ENCODE measurements at regions not wholly inside any gene's neighbourhood (a gene's known extent, or its start where the extent isn't known, plus 50 kb on each side); places are given as distances from the start of the nearest gene placed in this dataset.

- Mint-ChIP-seq H3K4me3 (ENCODE audit: low read depth) (no peak overlapping the region), H3K4me1 (ENCODE audit: low read depth) (no peaks in the 10 kb centered on the region), H3K36me3 (ENCODE audit: low read depth) (no peaks in the 10 kb centered on the region), H3K27me3 (ENCODE audit: low read depth) (no peaks in the 10 kb centered on the region), H3K9me3 (no peaks in the 10 kb centered on the region), H3K27ac (no peak overlapping the region)
- no peak for DNase-seq (ENCODE audit: low spot score)
- intact Hi-C loops (cut with micrococcal nuclease) = no loop called here
These were observed 735.4 kb upstream of the FANCL start for GRCh38 chr2:58976375-58977071.

- Mint-ChIP-seq H3K4me3 (ENCODE audit: low read depth) (no peak overlapping the region), H3K27me3 (ENCODE audit: low read depth) (no peaks in the 10 kb centered on the region), H3K27ac (no peak overlapping the region), H3K36me3 (ENCODE audit: low read depth) (no peaks in the 10 kb centered on the region), H3K9me3 (no peaks in the 10 kb centered on the region), H3K4me1 (ENCODE audit: low read depth) (no peaks in the 10 kb centered on the region)
- intact Hi-C loops (cut with micrococcal nuclease) = no loop called here
- no peak for DNase-seq (ENCODE audit: low spot score)
These were observed 733.8 kb upstream of the FANCL start for GRCh38 chr2:58974881-58975280.

- intact Hi-C loops (cut with micrococcal nuclease) = no loop called here
- Mint-ChIP-seq H3K27me3 (ENCODE audit: low read depth) (no peaks in the 10 kb centered on the region), H3K27ac (no peak overlapping the region)
These were observed 733.3 kb upstream of the FANCL start for GRCh38 chr2:58974426-58974825.

GRCh38 chr2:58973811-58974281 lies 732.7 kb upstream of the FANCL start:
- H3K9me3 Mint-ChIP-seq = no peaks in the 10 kb centered on the region
- no peak overlapping the region for H3K27ac Mint-ChIP-seq
- no peaks in the 10 kb centered on the region for H3K36me3 Mint-ChIP-seq (ENCODE audit: low read depth)
- intact Hi-C loops (cut with micrococcal nuclease) = no loop called here
- no peak overlapping the region for H3K4me3 Mint-ChIP-seq (ENCODE audit: low read depth)
- no peaks in the 10 kb centered on the region for H3K4me1 Mint-ChIP-seq (ENCODE audit: low read depth)
- H3K27me3 Mint-ChIP-seq (ENCODE audit: low read depth) = no peaks in the 10 kb centered on the region
- no peak for DNase-seq (ENCODE audit: low spot score)

More at GRCh38 chr2:58974426-58974825, 733.3 kb upstream of the FANCL start:
- no peak for DNase-seq (ENCODE audit: low spot score)
- no peaks in the 10 kb centered on the region for H3K4me1 Mint-ChIP-seq (ENCODE audit: low read depth)
- no peaks in the 10 kb centered on the region for H3K36me3 Mint-ChIP-seq (ENCODE audit: low read depth)
- no peak overlapping the region for H3K4me3 Mint-ChIP-seq (ENCODE audit: low read depth)
- no peaks in the 10 kb centered on the region for H3K9me3 Mint-ChIP-seq

GRCh38 chr2:58972737-58973136 lies 731.6 kb upstream of the FANCL start:
- no peaks in the 10 kb centered on the region for H3K9me3 Mint-ChIP-seq
- intact Hi-C loops (cut with micrococcal nuclease) = no loop called here
- DNase-seq (ENCODE audit: low spot score) = no peak
- H3K4me1 Mint-ChIP-seq (ENCODE audit: low read depth) = no peaks in the 10 kb centered on the region
- no peak overlapping the region for H3K27ac Mint-ChIP-seq
- H3K36me3 Mint-ChIP-seq (ENCODE audit: low read depth) = no peaks in the 10 kb centered on the region
- no peak overlapping the region for H3K4me3 Mint-ChIP-seq (ENCODE audit: low read depth)
- no peaks in the 10 kb centered on the region for H3K27me3 Mint-ChIP-seq (ENCODE audit: low read depth)

GRCh38 chr2:58971511-58972360 lies 730.6 kb upstream of the FANCL start:
- no peak overlapping the region for H3K27ac Mint-ChIP-seq
- H3K4me1 Mint-ChIP-seq (ENCODE audit: low read depth) = no peaks in the 10 kb centered on the region
- H3K27me3 Mint-ChIP-seq (ENCODE audit: low read depth) = no peaks in the 10 kb centered on the region
- intact Hi-C loops (cut with micrococcal nuclease) = no loop called here
- DNase-seq (ENCODE audit: low spot score) = no peak
- no peaks in the 10 kb centered on the region for H3K36me3 Mint-ChIP-seq (ENCODE audit: low read depth)
- H3K9me3 Mint-ChIP-seq = no peaks in the 10 kb centered on the region
- no peak overlapping the region for H3K4me3 Mint-ChIP-seq (ENCODE audit: low read depth)

GRCh38 chr2:58970365-58970764 lies 729.2 kb upstream of the FANCL start:
- Mint-ChIP-seq H3K36me3 (ENCODE audit: low read depth) (no peaks in the 10 kb centered on the region), H3K27me3 (ENCODE audit: low read depth) (no peaks in the 10 kb centered on the region), H3K4me1 (ENCODE audit: low read depth) (no peaks in the 10 kb centered on the region), H3K4me3 (ENCODE audit: low read depth) (no peak overlapping the region), H3K27ac (no peak overlapping the region), H3K9me3 (no peaks in the 10 kb centered on the region)
- DNase-seq (ENCODE audit: low spot score) = no peak
- intact Hi-C loops (cut with micrococcal nuclease) = no loop called here

- Mint-ChIP-seq H3K36me3 (ENCODE audit: low read depth) (no peaks in the 10 kb centered on the region), H3K4me1 (ENCODE audit: low read depth) (no peaks in the 10 kb centered on the region), H3K27ac (no peak overlapping the region), H3K27me3 (ENCODE audit: low read depth) (no peaks in the 10 kb centered on the region), H3K4me3 (ENCODE audit: low read depth) (no peak overlapping the region), H3K9me3 (no peaks in the 10 kb centered on the region)
- DNase-seq (ENCODE audit: low spot score) = no peak
- intact Hi-C loops (cut with micrococcal nuclease) = no loop called here
These were observed 727.8 kb upstream of the FANCL start for GRCh38 chr2:58968885-58969284.

- Mint-ChIP-seq H3K4me3 (ENCODE audit: low read depth) (no peak overlapping the region), H3K27ac (no peak overlapping the region), H3K27me3 (ENCODE audit: low read depth) (no peaks in the 10 kb centered on the region), H3K9me3 (no peaks in the 10 kb centered on the region), H3K36me3 (ENCODE audit: low read depth) (no peaks in the 10 kb centered on the region), H3K4me1 (ENCODE audit: low read depth) (no peaks in the 10 kb centered on the region)
- no peak for DNase-seq (ENCODE audit: low spot score)
- intact Hi-C loops (cut with micrococcal nuclease) = no loop called here
These were observed 726.6 kb upstream of the FANCL start for GRCh38 chr2:58967736-58968135.

- no peak overlapping the region for H3K4me3 Mint-ChIP-seq (ENCODE audit: low read depth)
- no peaks in the 10 kb centered on the region for H3K27me3 Mint-ChIP-seq (ENCODE audit: low read depth)
- no peaks in the 10 kb centered on the region for H3K4me1 Mint-ChIP-seq (ENCODE audit: low read depth)
These were observed 724.5 kb upstream of the FANCL start for GRCh38 chr2:58965602-58966001.

GRCh38 chr2:58959996-58960395 lies 718.9 kb upstream of the FANCL start:
- no peaks in the 10 kb centered on the region for H3K36me3 Mint-ChIP-seq (ENCODE audit: low read depth)
- no peak overlapping the region for H3K4me3 Mint-ChIP-seq (ENCODE audit: low read depth)
- no peaks in the 10 kb centered on the region for H3K4me1 Mint-ChIP-seq (ENCODE audit: low read depth)
- no peak for DNase-seq (ENCODE audit: low spot score)
- intact Hi-C loops (cut with micrococcal nuclease) = no loop called here
- H3K27ac Mint-ChIP-seq = no peak overlapping the region
- H3K9me3 Mint-ChIP-seq = no peaks in the 10 kb centered on the region
- no peaks in the 10 kb centered on the region for H3K27me3 Mint-ChIP-seq (ENCODE audit: low read depth)

More at GRCh38 chr2:58965602-58966001, 724.5 kb upstream of the FANCL start:
- intact Hi-C loops (cut with micrococcal nuclease) = no loop called here
- no peak for DNase-seq (ENCODE audit: low spot score)
- Mint-ChIP-seq H3K9me3 (no peaks in the 10 kb centered on the region), H3K27ac (no peak overlapping the region), H3K36me3 (ENCODE audit: low read depth) (no peaks in the 10 kb centered on the region)

GRCh38 chr2:58957188-58957840 lies 716.2 kb upstream of the FANCL start:
- Mint-ChIP-seq H3K27me3 (ENCODE audit: low read depth) (no peaks in the 10 kb centered on the region), H3K4me1 (ENCODE audit: low read depth) (no peaks in the 10 kb centered on the region), H3K27ac (no peak overlapping the region), H3K36me3 (ENCODE audit: low read depth) (no peaks in the 10 kb centered on the region), H3K9me3 (no peaks in the 10 kb centered on the region), H3K4me3 (ENCODE audit: low read depth) (no peak overlapping the region)
- intact Hi-C loops (cut with micrococcal nuclease) = no loop called here
- no peak for DNase-seq (ENCODE audit: low spot score)

- H3K9me3 Mint-ChIP-seq = no peaks in the 10 kb centered on the region
- H3K4me1 Mint-ChIP-seq (ENCODE audit: low read depth) = no peaks in the 10 kb centered on the region
- no peak overlapping the region for H3K4me3 Mint-ChIP-seq (ENCODE audit: low read depth)
- H3K36me3 Mint-ChIP-seq (ENCODE audit: low read depth) = no peaks in the 10 kb centered on the region
- no peaks in the 10 kb centered on the region for H3K27me3 Mint-ChIP-seq (ENCODE audit: low read depth)
- intact Hi-C loops (cut with micrococcal nuclease) = no loop called here
- no peak overlapping the region for H3K27ac Mint-ChIP-seq
- DNase-seq (ENCODE audit: low spot score) = no peak
These were observed 713.8 kb upstream of the FANCL start for GRCh38 chr2:58954880-58955385.
